ENCODE measurements at regions not wholly inside any gene's neighbourhood (a gene's known extent, or its start where the extent isn't known, plus 50 kb on each side); places are given as distances from the start of the nearest gene placed in this dataset.

DNA sequence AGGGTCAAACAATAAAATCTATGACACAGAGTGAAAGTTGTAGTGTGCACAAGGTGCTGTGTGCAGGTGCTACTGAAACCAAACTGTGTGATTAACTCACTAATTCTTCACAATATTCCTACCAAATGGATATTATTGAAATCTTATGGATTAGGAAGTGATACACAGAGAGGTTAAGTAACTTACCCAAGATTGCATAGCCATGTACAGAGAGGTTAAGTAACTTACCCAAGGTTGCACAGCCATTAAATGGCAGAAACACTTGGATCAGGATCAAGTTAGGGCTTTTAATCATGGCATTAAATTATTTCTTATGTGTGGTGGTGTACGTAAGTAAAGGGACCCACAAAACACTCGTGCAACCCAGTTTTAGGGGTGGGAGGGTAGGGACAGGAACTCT lies 771.4 kb downstream of the AACS start:
- Mint-ChIP-seq H3K36me3 (ENCODE audit: insufficient read depth, unreplicated experiment) (no peaks in the 10 kb centered on the region), H3K9me3 (ENCODE audit: unreplicated experiment) (peaks cover 17% of the 10 kb centered on the region), H3K27ac (ENCODE audit: low read depth, unreplicated experiment) (no peak overlapping the region), H3K27me3 (ENCODE audit: insufficient read depth, unreplicated experiment) (no peaks in the 10 kb centered on the region), H3K4me3 (ENCODE audit: unreplicated experiment) (no peak overlapping the region), H3K4me1 (ENCODE audit: insufficient read depth, unreplicated experiment) (no peaks in the 10 kb centered on the region)
- ChIA-PET POLR2A (no interaction called here), CTCF (no interaction called here)
- BruUV-seq (replicated peaks): no TSS peak
- TF ChIP-seq, protein P1, sequence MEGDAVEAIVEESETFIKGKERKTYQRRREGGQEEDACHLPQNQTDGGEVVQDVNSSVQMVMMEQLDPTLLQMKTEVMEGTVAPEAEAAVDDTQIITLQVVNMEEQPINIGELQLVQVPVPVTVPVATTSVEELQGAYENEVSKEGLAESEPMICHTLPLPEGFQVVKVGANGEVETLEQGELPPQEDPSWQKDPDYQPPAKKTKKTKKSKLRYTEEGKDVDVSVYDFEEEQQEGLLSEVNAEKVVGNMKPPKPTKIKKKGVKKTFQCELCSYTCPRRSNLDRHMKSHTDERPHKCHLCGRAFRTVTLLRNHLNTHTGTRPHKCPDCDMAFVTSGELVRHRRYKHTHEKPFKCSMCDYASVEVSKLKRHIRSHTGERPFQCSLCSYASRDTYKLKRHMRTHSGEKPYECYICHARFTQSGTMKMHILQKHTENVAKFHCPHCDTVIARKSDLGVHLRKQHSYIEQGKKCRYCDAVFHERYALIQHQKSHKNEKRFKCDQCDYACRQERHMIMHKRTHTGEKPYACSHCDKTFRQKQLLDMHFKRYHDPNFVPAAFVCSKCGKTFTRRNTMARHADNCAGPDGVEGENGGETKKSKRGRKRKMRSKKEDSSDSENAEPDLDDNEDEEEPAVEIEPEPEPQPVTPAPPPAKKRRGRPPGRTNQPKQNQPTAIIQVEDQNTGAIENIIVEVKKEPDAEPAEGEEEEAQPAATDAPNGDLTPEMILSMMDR (IDR thresholded peaks at IDR 0.05; ENCODE audit: unreplicated experiment): no peak
- intact Hi-C loops (cut with micrococcal nuclease): no loop called here
- no peak for DNase-seq (ENCODE audit: unreplicated experiment)

DNA sequence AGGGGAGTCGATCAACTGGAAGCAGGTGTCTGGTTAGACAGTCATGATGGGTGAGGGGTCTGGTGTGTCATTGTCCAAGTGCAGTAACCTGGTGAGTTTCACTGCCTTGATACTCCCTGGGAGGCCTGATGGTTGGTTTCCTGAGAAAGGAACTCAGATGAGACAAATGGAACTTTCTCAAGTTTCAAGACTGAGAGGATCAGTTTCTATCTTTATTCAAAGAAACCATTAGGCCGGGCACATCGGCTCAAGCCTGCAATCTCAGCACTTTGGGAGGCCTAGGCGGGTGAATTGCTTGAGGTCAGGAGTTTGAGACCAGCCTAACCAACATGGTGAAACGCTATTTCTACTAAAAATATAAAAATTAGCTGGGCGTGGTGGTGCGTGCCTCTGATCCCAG lies 776.1 kb downstream of the AACS start:
- H3K9me3 Mint-ChIP-seq (ENCODE audit: unreplicated experiment): peaks cover 17% of the 10 kb centered on the region
- ChIA-PET CTCF (no interaction called here), POLR2A (no interaction called here)
- TF ChIP-seq, protein P1 (IDR thresholded peaks at IDR 0.05; ENCODE audit: unreplicated experiment): no peak
- H3K36me3 Mint-ChIP-seq (ENCODE audit: insufficient read depth, unreplicated experiment): no peaks in the 10 kb centered on the region
- no TSS peak for BruUV-seq (replicated peaks)
- no peaks in the 10 kb centered on the region for H3K27me3 Mint-ChIP-seq (ENCODE audit: insufficient read depth, unreplicated experiment)
- H3K4me1 Mint-ChIP-seq (ENCODE audit: insufficient read depth, unreplicated experiment): no peaks in the 10 kb centered on the region
- no peak for DNase-seq (ENCODE audit: unreplicated experiment)
- no peak overlapping the region for H3K27ac Mint-ChIP-seq (ENCODE audit: low read depth, unreplicated experiment)
- intact Hi-C loops (cut with micrococcal nuclease): no loop called here
- H3K4me3 Mint-ChIP-seq (ENCODE audit: unreplicated experiment): no peak overlapping the region

- ChIA-PET POLR2A (no interaction called here), CTCF (interaction anchor here (0.7 kb wide), 1 partner anchor 8 kb away, joined by 4 read pairs; no protein-coding TSS in a partner anchor)
- Mint-ChIP-seq H3K9me3 (ENCODE audit: unreplicated experiment) (peaks cover 16% of the 10 kb centered on the region), H3K36me3 (ENCODE audit: insufficient read depth, unreplicated experiment) (no peaks in the 10 kb centered on the region), H3K27ac (ENCODE audit: low read depth, unreplicated experiment) (no peak overlapping the region), H3K27me3 (ENCODE audit: insufficient read depth, unreplicated experiment) (no peaks in the 10 kb centered on the region), H3K4me1 (ENCODE audit: insufficient read depth, unreplicated experiment) (no peaks in the 10 kb centered on the region), H3K4me3 (ENCODE audit: unreplicated experiment) (no peak overlapping the region)
- BruUV-seq (replicated peaks): no TSS peak
- TF ChIP-seq, protein P1 (IDR thresholded peaks at IDR 0.05; ENCODE audit: unreplicated experiment): no peak
- intact Hi-C loops (cut with micrococcal nuclease): no loop called here
- DNase-seq (ENCODE audit: unreplicated experiment): no peak
Measured at GRCh38 chr12:125852116-125852515, 786.9 kb downstream of the AACS start.

- intact Hi-C loops (cut with micrococcal nuclease): no loop called here
- BruUV-seq (replicated peaks): no TSS peak
- CTCF ChIA-PET: interaction anchor here (0.7 kb wide), 1 partner anchor 8 kb away, joined by 4 read pairs; no protein-coding TSS in a partner anchor
Measured at GRCh38 chr12:125852679-125853078, 787.4 kb downstream of the AACS start.

More at GRCh38 chr12:125852679-125853078, 787.4 kb downstream of the AACS start:
- no peaks in the 10 kb centered on the region for H3K27me3 Mint-ChIP-seq (ENCODE audit: insufficient read depth, unreplicated experiment)
- H3K4me1 Mint-ChIP-seq (ENCODE audit: insufficient read depth, unreplicated experiment): no peaks in the 10 kb centered on the region
- no peak overlapping the region for H3K4me3 Mint-ChIP-seq (ENCODE audit: unreplicated experiment)
- TF ChIP-seq, protein P1 (IDR thresholded peaks at IDR 0.05; ENCODE audit: unreplicated experiment): no peak
- H3K36me3 Mint-ChIP-seq (ENCODE audit: insufficient read depth, unreplicated experiment): no peaks in the 10 kb centered on the region
- H3K27ac Mint-ChIP-seq (ENCODE audit: low read depth, unreplicated experiment): no peak overlapping the region
- no peak for DNase-seq (ENCODE audit: unreplicated experiment)
- H3K9me3 Mint-ChIP-seq (ENCODE audit: unreplicated experiment): peaks cover 14% of the 10 kb centered on the region
- POLR2A ChIA-PET: no interaction called here
